Activated naive CD4-positive, alpha-beta T cell treated with anti-CD3 and anti-CD28 coated beads, Interleukin-2, amount 50 U/mL, for 24 hours (primary cell): ENCODE measurements at regions not wholly inside any gene's neighbourhood (a gene's known extent, or its start where the extent isn't known, plus 50 kb on each side); places are given as distances from the start of the nearest gene placed in this dataset.

Experiments used
- H3K27ac Mint-ChIP-seq: one replicate; pipeline ENCODE4 v1.8.0; 2021; ENCODE audit warnings: mild to moderate bottlenecking, mixed read lengths
- H3K27me3 Mint-ChIP-seq: one replicate; pipeline ENCODE4 v1.8.0; 2021; ENCODE audit warnings: mixed read lengths
- H3K36me3 Mint-ChIP-seq: one replicate; pipeline ENCODE4 v1.8.0; 2021; ENCODE audit warnings: mixed read lengths
- H3K4me1 Mint-ChIP-seq: one replicate; pipeline ENCODE4 v1.8.0; 2021; ENCODE audit warnings: mixed read lengths
- H3K4me3 Mint-ChIP-seq: one replicate; pipeline ENCODE4 v1.8.0; 2021; ENCODE audit warnings: mild to moderate bottlenecking, mixed read lengths
- H3K9me3 Mint-ChIP-seq: one replicate; pipeline ENCODE4 v1.8.0; 2021; ENCODE audit warnings: mixed read lengths

GRCh38 chr5:158140120-158140731, 281.3 kb upstream of the CLINT1 start:
- Mint-ChIP-seq H3K36me3 (no peaks in the 10 kb centered on the region), H3K27ac (no peak overlapping the region), H3K27me3 (no peaks in the 10 kb centered on the region), H3K4me1 (no peaks in the 10 kb centered on the region), H3K9me3 (no peaks in the 10 kb centered on the region), H3K4me3 (no peak overlapping the region)

GRCh38 chr5:158139161-158139560, 280.2 kb upstream of the CLINT1 start:
- Mint-ChIP-seq H3K4me1 (no peaks in the 10 kb centered on the region), H3K27me3 (no peaks in the 10 kb centered on the region), H3K9me3 (no peaks in the 10 kb centered on the region), H3K36me3 (no peaks in the 10 kb centered on the region), H3K27ac (no peak overlapping the region), H3K4me3 (no peak overlapping the region)

- no peaks in the 10 kb centered on the region for H3K36me3 Mint-ChIP-seq
- no peak overlapping the region for H3K27ac Mint-ChIP-seq
- no peaks in the 10 kb centered on the region for H3K4me1 Mint-ChIP-seq
- no peaks in the 10 kb centered on the region for H3K27me3 Mint-ChIP-seq
- no peak overlapping the region for H3K4me3 Mint-ChIP-seq
- no peaks in the 10 kb centered on the region for H3K9me3 Mint-ChIP-seq
These were observed 276.8 kb upstream of the CLINT1 start for GRCh38 chr5:158135682-158136179.

- Mint-ChIP-seq H3K4me3 (no peak overlapping the region), H3K36me3 (no peaks in the 10 kb centered on the region), H3K27me3 (no peaks in the 10 kb centered on the region), H3K4me1 (no peaks in the 10 kb centered on the region), H3K9me3 (no peaks in the 10 kb centered on the region), H3K27ac (no peak overlapping the region)
These were observed 274.4 kb upstream of the CLINT1 start for GRCh38 chr5:158133369-158133768.

GRCh38 chr5:158127536-158127935, 268.6 kb upstream of the CLINT1 start:
- Mint-ChIP-seq H3K9me3 (no peaks in the 10 kb centered on the region), H3K4me1 (no peaks in the 10 kb centered on the region), H3K27me3 (peaks cover 1% of the 10 kb centered on the region), H3K36me3 (no peaks in the 10 kb centered on the region), H3K4me3 (no peak overlapping the region), H3K27ac (no peak overlapping the region)

GRCh38 chr5:158126442-158127405, 267.8 kb upstream of the CLINT1 start:
- Mint-ChIP-seq H3K4me1 (no peaks in the 10 kb centered on the region), H3K27ac (no peak overlapping the region), H3K36me3 (no peaks in the 10 kb centered on the region), H3K27me3 (peaks cover 1% of the 10 kb centered on the region), H3K4me3 (no peak overlapping the region), H3K9me3 (no peaks in the 10 kb centered on the region)

GRCh38 chr5:158124606-158125316, 265.8 kb upstream of the CLINT1 start:
- no peaks in the 10 kb centered on the region for H3K4me1 Mint-ChIP-seq
- peaks cover 1% of the 10 kb centered on the region for H3K27me3 Mint-ChIP-seq
- H3K4me3 Mint-ChIP-seq: no peak overlapping the region
- H3K27ac Mint-ChIP-seq: no peak overlapping the region
- no peaks in the 10 kb centered on the region for H3K9me3 Mint-ChIP-seq
- H3K36me3 Mint-ChIP-seq: no peaks in the 10 kb centered on the region

- Mint-ChIP-seq H3K4me1 (no peaks in the 10 kb centered on the region), H3K4me3 (no peak overlapping the region), H3K9me3 (no peaks in the 10 kb centered on the region), H3K27me3 (peaks cover 3% of the 10 kb centered on the region), H3K27ac (no peak overlapping the region), H3K36me3 (no peaks in the 10 kb centered on the region)
These were observed 264.6 kb upstream of the CLINT1 start for GRCh38 chr5:158123595-158123994.

GRCh38 chr5:158121678-158122077, 262.7 kb upstream of the CLINT1 start:
- Mint-ChIP-seq H3K4me3 (no peak overlapping the region), H3K27ac (no peak overlapping the region), H3K9me3 (no peaks in the 10 kb centered on the region), H3K36me3 (no peaks in the 10 kb centered on the region), H3K4me1 (no peaks in the 10 kb centered on the region), H3K27me3 (peaks cover 10% of the 10 kb centered on the region)

DNA sequence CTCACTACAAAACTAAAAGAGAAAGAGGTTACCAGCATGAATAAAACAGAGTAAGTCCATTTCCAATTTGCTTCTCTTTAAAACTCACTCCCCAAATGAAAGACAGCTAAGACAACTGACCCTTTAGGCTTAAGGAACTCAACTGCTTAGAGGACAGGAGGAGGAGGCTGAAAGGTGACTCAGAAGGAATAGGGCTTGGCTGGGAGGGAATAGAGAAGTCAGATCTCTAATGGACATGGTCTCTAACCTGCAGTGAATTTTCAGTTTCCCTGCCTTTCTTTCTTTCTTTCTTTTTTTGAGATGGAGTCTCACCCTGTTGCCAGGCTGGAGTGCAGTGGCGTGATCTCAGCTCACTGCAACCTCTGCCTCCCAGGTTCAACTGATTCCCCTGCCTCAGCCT, 261.8 kb upstream of the CLINT1 start:
- Mint-ChIP-seq H3K4me1 (no peaks in the 10 kb centered on the region), H3K27ac (no peak overlapping the region), H3K4me3 (no peak overlapping the region), H3K9me3 (no peaks in the 10 kb centered on the region), H3K27me3 (peaks cover 14% of the 10 kb centered on the region), H3K36me3 (no peaks in the 10 kb centered on the region)

GRCh38 chr5:158119961-158120723, 261.2 kb upstream of the CLINT1 start:
- H3K9me3 Mint-ChIP-seq: no peaks in the 10 kb centered on the region
- peaks cover 19% of the 10 kb centered on the region for H3K27me3 Mint-ChIP-seq
- H3K27ac Mint-ChIP-seq: no peak overlapping the region
- no peaks in the 10 kb centered on the region for H3K4me1 Mint-ChIP-seq
- H3K36me3 Mint-ChIP-seq: no peaks in the 10 kb centered on the region
- H3K4me3 Mint-ChIP-seq: no peak overlapping the region

- H3K27ac Mint-ChIP-seq: no peak overlapping the region
- H3K4me3 Mint-ChIP-seq: no peak overlapping the region
- no peaks in the 10 kb centered on the region for H3K4me1 Mint-ChIP-seq
- H3K27me3 Mint-ChIP-seq: peaks cover 33% of the 10 kb centered on the region
- H3K9me3 Mint-ChIP-seq: no peaks in the 10 kb centered on the region
- no peaks in the 10 kb centered on the region for H3K36me3 Mint-ChIP-seq
These were observed 258.7 kb upstream of the CLINT1 start for GRCh38 chr5:158117467-158118160.

DNA sequence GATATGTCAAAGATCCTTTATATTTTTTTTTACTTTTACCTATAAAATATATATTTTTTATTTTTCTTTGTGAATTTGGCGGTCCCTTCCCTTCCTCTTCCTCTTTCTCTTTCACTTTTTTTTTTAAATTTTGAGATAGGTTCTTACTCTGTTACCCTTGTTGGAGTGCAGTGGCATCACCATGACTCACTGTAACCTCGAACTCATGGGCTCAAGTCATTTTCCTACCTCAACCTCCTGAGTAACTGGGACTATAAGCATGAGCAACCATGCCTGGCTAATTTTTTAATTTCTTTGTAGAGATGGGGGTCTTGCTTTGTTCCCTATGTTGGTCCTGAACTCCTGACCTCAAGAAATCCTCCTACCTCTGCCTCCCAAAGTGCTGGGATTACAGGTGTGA, 258.0 kb upstream of the CLINT1 start:
- Mint-ChIP-seq H3K27ac (no peak overlapping the region), H3K4me1 (no peaks in the 10 kb centered on the region), H3K4me3 (no peak overlapping the region), H3K27me3 (peaks cover 33% of the 10 kb centered on the region), H3K36me3 (no peaks in the 10 kb centered on the region), H3K9me3 (no peaks in the 10 kb centered on the region)

DNA sequence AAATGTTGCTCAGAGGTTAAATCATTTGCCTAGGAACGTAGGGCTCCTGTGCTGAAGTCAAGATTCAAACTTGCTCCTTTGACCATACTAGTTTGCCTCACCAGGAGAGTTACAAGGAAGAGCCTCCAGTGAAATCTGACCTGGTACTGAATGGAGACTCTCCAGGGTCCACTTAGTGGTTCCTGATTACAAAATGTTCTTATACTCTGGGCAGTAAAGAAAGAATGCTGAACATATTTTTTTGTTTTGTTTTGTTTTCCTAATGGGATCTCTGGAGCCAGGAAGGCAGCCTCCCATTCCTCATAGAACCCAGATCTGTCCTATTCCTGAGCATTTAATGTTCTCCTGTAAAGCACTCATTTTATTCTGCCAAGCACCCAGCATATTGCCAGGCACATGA, 256.5 kb upstream of the CLINT1 start:
- Mint-ChIP-seq H3K9me3 (no peaks in the 10 kb centered on the region), H3K27me3 (peaks cover 33% of the 10 kb centered on the region), H3K36me3 (no peaks in the 10 kb centered on the region), H3K4me3 (no peak overlapping the region), H3K27ac (no peak overlapping the region), H3K4me1 (no peaks in the 10 kb centered on the region)

GRCh38 chr5:158108177-158108576, 249.2 kb upstream of the CLINT1 start:
- Mint-ChIP-seq H3K36me3 (no peaks in the 10 kb centered on the region), H3K4me1 (no peaks in the 10 kb centered on the region), H3K4me3 (no peak overlapping the region), H3K27me3 (peaks cover 4% of the 10 kb centered on the region), H3K27ac (no peak overlapping the region), H3K9me3 (no peaks in the 10 kb centered on the region)
